GM13976 (cell line): ENCODE measurements at regions not wholly inside any gene's neighbourhood (a gene's known extent, or its start where the extent isn't known, plus 50 kb on each side); places are given as distances from the start of the nearest gene placed in this dataset.

ENCODE experiments used
- DNase-seq: peaks from one replicate; pipeline ENCODE4 v3.0.0; 2012; ENCODE audit warnings: low spot score
- in situ Hi-C: fragments of 300-500 bp; cut with MboI; formaldehyde crosslinking; loops from one replicate; pipeline ENCODE4 v1.12.0; 2022; ENCODE audit warnings: low sequenced_read_pairs, mixed read lengths, inconsistent platforms; ENCODE audit not compliant: unreplicated experiment
- TF ChIP-seq, protein P1 (sequence below): IDR thresholded peaks from 2 replicates; pipeline ENCODE4 v1.5.1; 2012; ENCODE audit warnings: borderline replicate concordance, mild to moderate bottlenecking; ENCODE audit not compliant: insufficient read depth; ENCODE audit errors: extremely low read depth, missing control alignments, control extremely low read depth

DNA sequence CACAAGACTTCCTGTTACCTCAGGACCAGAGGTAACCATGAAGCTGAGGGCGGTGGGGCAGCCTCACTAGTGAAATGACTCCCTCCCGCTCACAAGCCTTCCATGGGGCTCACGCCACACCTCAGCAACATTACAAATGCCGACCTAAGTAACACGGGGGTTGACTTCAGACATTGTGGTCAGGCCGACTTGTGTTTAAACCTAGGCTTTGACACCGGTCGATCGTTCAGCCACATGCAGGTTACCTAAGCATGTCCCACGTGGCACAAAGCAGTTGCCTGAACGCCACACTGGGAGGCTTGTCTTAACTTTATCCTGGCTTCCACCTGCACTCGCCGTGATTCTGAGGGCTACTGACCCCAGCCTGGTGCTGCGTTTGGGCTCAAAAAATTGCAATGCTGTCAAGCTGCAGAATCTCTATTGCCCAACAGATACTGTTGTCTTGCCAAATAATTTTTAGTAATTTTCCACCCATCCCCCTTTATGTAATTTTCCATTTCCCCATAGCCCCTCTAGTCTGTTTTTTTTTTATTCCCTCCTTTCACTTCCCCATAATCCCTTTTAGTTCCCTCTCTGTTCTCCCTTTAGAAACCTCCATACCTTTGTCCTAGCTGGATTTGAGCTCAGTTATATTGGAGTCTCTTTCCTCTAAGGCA is 158.6 kb upstream of the RGMA start:
- in situ Hi-C loops = no loop called here
- TF ChIP-seq, protein P1, sequence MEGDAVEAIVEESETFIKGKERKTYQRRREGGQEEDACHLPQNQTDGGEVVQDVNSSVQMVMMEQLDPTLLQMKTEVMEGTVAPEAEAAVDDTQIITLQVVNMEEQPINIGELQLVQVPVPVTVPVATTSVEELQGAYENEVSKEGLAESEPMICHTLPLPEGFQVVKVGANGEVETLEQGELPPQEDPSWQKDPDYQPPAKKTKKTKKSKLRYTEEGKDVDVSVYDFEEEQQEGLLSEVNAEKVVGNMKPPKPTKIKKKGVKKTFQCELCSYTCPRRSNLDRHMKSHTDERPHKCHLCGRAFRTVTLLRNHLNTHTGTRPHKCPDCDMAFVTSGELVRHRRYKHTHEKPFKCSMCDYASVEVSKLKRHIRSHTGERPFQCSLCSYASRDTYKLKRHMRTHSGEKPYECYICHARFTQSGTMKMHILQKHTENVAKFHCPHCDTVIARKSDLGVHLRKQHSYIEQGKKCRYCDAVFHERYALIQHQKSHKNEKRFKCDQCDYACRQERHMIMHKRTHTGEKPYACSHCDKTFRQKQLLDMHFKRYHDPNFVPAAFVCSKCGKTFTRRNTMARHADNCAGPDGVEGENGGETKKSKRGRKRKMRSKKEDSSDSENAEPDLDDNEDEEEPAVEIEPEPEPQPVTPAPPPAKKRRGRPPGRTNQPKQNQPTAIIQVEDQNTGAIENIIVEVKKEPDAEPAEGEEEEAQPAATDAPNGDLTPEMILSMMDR = no peak
- DNase-seq = no peak

DNA sequence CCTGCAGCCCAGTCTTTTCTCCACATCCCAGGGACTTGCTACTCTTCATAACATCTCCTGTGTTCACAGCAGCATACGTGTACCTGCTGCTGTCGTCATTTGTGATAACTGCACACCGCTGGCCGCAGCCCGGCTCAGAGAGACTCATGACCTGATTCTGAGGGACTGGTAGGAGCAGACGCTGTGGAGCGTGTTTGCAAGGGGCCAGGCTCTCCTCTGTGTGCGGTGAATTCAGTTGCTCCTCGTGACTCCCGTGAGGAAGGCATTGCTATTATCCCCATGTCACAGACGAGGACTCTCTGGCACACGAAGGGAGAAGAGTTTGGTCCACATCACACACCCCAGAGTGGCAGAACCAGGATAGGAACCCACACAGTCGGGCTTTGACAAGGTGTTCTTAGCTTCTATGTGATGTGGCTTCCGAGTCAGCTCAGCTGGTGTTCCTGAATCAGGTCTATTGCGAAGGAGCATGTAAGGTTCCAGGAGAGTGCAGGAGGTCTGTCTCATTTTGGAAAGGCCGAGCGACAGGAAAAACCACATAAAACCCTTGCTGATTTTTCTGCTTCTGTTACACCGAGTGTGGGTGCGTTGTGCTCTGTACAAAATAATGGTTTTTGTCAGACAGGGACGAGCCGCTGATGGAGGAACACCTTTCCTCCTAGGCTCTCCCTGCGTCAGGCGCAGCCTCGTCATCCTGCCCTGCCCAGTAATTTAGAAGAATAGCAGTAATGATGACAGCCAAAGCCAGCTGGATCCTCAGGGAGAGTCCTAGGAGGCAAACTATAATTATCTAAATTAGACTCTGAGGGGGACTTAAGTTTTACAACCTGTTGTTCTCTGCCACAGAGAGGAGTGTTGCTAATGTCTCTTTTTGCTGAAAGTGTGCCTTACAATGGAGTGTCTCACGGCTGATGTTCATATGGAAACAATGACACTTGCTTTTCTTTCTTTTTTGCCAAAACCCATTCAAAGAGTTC is 157.5 kb upstream of the RGMA start:
- DNase-seq = no peak
- in situ Hi-C loops = no loop called here
- TF ChIP-seq, protein P1 = no peak

DNA sequence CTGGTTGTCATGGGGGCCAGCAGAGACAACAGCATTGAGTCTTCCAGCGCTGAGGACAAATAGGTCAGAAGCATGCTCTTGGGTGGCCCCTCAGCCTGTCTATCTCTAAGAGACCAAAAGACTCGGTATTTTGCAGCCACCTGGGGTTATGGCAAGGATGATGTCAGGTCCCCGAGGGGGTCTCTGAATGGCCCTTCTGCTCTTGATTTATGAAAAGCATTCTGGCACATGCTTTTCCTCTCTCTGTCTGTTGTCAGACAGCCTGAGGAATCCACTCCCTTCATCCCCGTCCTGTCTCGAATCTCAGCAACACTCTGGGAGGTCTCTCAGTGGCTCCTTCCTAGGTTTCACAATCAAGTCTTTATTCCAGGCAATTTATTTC is 156.6 kb upstream of the RGMA start:
- no peak for DNase-seq
- in situ Hi-C loops = no loop called here
- TF ChIP-seq, protein P1 = no peak

DNA sequence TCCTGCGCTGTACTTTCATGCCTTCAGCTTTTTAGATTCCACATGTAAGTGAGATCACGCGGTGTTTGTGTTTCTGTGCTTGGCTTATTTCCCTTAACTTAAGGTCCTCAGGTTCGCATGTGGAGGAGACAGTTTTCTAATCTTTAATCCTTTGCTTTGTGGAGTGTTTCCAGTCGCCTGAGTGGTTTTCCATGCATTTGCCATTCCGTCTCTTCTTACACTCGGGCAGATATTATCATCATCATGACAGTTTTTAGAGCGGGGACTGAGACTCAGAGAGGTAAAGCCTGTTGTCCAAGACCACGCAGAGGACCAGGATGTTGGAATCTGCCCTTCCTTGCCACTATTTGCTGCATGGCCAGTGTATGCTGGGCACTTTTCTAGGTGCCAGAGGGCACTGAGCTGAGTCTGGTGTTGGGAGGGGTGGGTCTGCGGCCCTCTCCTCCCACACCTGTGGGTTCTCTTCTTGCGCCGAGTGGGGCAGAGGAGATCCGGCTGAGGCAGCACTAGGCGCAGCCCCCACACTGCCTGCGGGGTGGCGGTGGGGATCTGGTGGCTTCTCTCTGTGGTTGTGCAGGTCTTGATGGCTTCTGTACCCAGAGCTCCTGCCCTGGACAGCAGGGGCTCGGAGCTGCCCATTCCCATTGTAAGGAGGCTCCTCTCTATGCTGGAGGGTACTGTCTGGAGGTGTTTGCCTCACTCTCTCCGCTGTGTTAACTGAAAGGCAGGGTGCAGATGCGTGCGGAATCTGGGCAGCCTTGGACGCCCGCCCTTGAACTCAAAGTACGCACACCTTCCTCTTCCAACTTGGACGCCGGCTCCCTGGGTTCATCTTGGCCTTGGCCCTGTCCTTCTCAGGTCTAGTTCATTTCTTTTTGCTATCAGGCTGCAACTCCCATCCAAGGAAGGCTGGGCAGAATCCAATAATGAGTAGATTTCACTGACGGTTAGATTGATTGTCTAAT is 156.0 kb upstream of the RGMA start:
- TF ChIP-seq, protein P1 = no peak
- in situ Hi-C loops = no loop called here
- no peak for DNase-seq

DNA sequence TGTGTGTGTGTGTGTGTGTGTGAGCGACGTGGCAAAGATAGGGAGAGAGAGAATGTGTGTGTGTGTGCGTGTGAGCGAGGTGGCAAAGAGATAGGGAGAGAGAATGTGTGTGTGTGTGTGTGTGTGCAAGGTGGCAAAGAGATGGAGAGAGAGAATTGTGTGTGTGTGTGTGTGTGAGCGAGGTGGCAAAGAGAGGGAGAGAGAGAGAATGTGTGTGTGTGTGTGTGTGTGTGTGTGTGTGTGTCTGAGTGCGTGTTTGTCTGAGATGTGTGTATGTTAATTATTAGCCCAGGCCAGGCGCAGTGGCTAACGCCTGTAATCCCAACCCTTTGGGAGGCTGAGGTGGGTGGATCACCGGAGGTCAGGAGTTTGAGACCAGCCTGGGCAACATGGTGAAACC is 154.6 kb upstream of the RGMA start:
- TF ChIP-seq, protein P1 = no peak
- in situ Hi-C loops = no loop called here
- no peak for DNase-seq
